ENCODE measurements at regions not wholly inside any gene's neighbourhood (a gene's known extent, or its start where the extent isn't known, plus 50 kb on each side); places are given as distances from the start of the nearest gene placed in this dataset.

DNA sequence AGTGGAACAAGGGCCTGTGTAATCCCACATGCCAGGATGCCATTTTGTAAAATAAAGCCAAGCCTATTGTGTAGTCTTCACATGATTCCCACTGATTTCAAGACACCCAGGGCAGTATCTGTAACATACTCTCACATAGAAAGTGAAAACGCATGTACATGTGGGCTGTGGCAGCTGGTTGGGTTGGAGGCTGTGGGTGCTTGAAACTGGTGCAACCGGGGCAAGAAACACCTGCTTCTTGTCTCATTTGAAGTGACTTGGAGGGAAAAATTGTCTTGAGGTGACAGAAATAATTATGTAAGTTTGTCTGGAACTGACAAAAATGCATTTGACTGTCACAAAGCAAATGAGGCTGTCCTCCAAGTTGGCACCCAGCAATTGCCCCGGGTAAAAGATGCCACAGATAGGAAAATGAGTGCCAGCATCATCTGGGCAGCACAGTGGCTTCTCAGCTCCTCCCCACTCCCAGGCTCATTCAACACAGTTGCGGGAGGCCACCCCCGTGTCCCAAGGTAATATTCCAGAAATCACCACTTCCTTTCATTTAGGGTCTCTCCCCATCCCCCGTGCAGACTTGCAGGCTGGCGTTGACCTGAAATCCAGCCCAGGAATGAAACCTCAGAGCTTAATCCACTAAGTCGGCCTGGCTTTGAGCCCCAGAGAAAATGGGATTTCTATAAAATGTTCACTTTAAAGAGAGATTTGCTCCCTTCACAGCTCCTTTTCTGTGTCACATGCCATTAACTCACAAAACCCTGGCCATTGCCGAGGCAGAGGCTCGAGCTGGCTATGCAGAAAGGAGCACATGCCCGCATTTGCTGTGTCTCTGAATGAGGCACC, 293.9 kb upstream of the PARD3B start:
- H3K36me3 ChIP-seq = no peaks in the 10 kb centered on the region
- DNase-seq = peak in 1 of 2 experiments; percentile 10
- peaks cover 5% of the 10 kb centered on the region; the same call in 1 of the 2 replicates for H3K4me1 ChIP-seq
- peak overlapping the region; percentile 13; the same call in 1 of the 2 replicates for H3K27ac ChIP-seq
- no peaks in the 10 kb centered on the region for H3K9me3 ChIP-seq (replicated peaks)
- H3K4me3 ChIP-seq = no peak overlapping the region
- H3K27me3 ChIP-seq = no peaks in the 10 kb centered on the region

DNA sequence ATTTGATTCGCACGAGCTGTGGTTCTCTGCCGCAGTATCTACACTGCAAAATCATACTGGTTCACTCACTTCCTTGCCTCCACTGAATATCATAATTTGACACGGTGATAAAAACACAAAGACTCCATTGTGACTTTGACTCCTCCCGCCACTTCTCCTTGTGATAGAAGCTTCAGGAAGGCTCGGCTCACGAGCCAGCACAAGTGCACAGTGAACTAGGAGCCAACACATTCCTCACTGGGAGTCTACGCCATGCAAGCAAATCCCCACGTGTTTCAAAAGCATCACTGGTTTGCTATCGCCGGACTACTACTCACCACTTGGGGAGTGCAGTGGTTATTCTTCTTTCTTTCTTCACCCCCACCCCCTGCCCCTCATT, 293.3 kb upstream of the PARD3B start:
- H3K4me1 ChIP-seq = peaks cover 5% of the 10 kb centered on the region; the same call in 1 of the 2 replicates
- H3K4me3 ChIP-seq = no peak overlapping the region
- H3K36me3 ChIP-seq = no peaks in the 10 kb centered on the region
- no peaks in the 10 kb centered on the region for H3K9me3 ChIP-seq (replicated peaks)
- no peaks in the 10 kb centered on the region for H3K27me3 ChIP-seq
- peak overlapping the region; percentile 13; the same call in 1 of the 2 replicates for H3K27ac ChIP-seq
- DNase-seq = peak; percentile 34 to 46

DNA sequence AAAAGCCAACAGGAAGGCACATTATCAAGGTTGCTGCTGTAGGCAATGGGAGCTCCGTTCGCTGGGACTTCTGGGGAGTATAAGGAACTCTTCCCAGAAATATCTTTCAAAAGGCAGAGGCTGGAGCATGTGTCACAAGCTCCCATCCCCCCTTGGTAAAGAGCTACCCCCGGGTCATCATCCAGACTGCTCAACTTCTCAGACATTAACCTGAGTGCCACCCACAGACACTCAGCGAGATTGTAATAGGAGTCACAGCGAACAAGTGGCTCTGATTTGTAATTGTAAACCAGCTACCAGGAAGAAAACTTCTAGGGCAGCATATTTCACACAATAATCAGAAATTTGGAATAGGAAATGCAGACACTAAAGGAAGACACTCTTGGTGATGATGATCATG, 290.2 kb upstream of the PARD3B start:
- peak in 1 of 2 experiments; percentile 9 for DNase-seq
- Histone ChIP-seq H3K9me3 (replicated peaks) (no peaks in the 10 kb centered on the region), H3K36me3 (no peaks in the 10 kb centered on the region), H3K4me3 (no peak overlapping the region), H3K27ac (no peak overlapping the region), H3K4me1 (peaks cover 11% of the 10 kb centered on the region), H3K27me3 (no peaks in the 10 kb centered on the region)

DNA sequence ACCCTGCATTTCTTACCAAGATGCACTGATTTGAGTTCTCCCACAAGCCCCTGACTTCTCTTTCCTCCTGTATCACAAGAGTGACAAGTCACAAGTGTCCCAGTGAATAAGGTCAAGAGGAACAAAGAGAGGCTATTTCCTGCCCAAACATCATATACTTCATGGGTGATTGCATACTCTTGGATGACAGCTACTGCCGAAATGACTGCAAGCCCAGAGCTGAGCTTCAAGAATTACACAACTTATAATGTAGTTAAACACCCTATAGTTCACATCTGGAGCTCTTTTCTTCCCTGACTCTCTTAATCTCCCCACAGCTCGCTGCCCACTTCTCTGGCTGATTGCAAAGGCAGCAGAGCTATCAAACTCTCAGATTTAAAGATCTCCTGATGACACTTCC, 289.7 kb upstream of the PARD3B start:
- Histone ChIP-seq H3K27me3 (no peaks in the 10 kb centered on the region), H3K4me1 (peaks cover 14% of the 10 kb centered on the region), H3K4me3 (no peak overlapping the region), H3K27ac (no peak overlapping the region), H3K9me3 (replicated peaks) (no peaks in the 10 kb centered on the region), H3K36me3 (no peaks in the 10 kb centered on the region)
- no peak for DNase-seq

DNA sequence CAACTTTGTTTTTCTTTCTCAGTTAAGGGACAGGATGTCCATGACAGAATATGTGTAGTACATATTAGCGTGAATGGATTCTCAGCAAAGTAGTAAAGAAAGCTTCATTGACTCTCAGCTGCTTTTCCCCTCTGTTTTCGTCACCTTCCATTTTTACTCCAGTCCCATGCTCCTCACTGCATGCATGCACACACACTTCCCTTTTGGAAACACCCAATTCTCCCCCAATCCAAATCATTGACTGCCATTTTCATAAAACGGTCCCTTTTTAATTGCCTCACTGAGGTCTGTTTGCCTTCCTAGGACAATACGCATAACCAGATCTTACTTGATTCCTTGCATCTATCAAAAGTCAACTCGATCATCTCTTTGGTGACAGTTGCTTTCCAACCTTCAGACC, 287.5 kb upstream of the PARD3B start:
- Histone ChIP-seq H3K4me3 (no peak overlapping the region), H3K9me3 (replicated peaks) (no peaks in the 10 kb centered on the region), H3K27ac (no peak overlapping the region), H3K27me3 (no peaks in the 10 kb centered on the region), H3K4me1 (peaks cover 9% of the 10 kb centered on the region), H3K36me3 (no peaks in the 10 kb centered on the region)
- no peak for DNase-seq

DNA sequence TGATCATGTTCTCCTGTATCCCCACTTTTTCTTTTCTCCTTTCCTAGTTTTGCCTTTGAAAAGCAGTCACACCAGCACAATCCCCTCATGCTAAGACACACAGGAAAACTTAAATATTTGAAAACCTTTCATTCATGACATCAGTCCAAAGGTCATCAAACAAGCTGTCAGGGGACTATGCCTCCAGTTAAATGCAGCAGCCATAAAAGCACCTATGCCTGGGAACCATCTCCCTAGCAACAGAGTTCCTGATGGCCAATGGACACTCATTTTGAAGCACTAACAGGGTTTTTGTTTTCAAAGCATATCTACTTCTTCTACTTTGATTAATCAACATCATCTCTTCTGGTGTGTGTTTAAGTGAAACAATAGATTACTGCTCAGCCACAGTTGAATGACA, 286.4 kb upstream of the PARD3B start:
- Histone ChIP-seq H3K4me3 (no peak overlapping the region), H3K9me3 (replicated peaks) (no peaks in the 10 kb centered on the region), H3K27me3 (no peaks in the 10 kb centered on the region), H3K4me1 (peaks cover 9% of the 10 kb centered on the region), H3K27ac (no peak overlapping the region), H3K36me3 (no peaks in the 10 kb centered on the region)
- no peak for DNase-seq

DNA sequence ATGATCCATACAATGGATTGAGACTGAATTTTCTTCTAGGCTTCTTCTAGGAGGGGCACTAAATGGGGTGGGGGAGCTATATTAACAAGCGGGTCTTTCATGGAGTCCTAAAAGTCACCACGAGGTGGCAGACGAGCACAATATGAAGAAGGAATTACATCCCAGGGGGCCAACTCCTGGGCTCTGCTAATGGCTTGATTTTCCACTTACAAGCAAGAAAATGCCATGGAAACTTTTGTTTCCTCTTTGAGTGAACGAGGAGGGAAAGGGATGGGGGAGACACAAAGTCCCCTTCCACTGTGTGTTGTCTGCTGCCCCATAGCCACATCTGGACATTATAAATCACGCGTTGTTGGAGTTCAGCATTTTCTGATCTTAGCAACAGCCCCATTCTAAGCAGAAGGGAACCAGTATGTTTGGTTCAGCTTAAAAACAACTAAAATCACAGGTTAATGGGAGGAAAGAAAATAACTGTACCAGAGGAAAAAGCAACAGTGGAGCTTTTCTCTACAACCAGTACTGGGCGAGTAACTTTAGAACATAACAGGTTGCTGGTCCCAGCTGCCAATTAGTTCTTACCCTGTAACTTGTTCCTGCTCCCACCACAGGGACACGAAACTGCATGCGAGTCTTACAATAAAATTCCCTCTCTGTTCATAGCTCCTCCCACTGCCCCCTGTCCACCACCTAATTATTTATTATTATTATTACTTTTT, 285.0 kb upstream of the PARD3B start:
- peak; percentile 71 to 85 for DNase-seq
- Histone ChIP-seq H3K27me3 (no peaks in the 10 kb centered on the region), H3K4me3 (no peak overlapping the region), H3K27ac (no peak overlapping the region), H3K4me1 (peaks cover 9% of the 10 kb centered on the region), H3K36me3 (no peaks in the 10 kb centered on the region), H3K9me3 (replicated peaks) (no peaks in the 10 kb centered on the region)

- Histone ChIP-seq H3K36me3 (no peaks in the 10 kb centered on the region), H3K4me3 (no peak overlapping the region), H3K27me3 (no peaks in the 10 kb centered on the region), H3K4me1 (peaks cover 9% of the 10 kb centered on the region), H3K9me3 (replicated peaks) (no peaks in the 10 kb centered on the region), H3K27ac (no peak overlapping the region)
- peak in 1 of 2 experiments; percentile 13 for DNase-seq
These were observed 284.4 kb upstream of the PARD3B start for GRCh38 chr2:204260901-204261300.

- peaks cover 9% of the 10 kb centered on the region for H3K4me1 ChIP-seq
- 0 out of 2 replicates have a peak, but pooled peaks cover under 1% of the 10 kb centered on the region for H3K9me3 ChIP-seq (replicated peaks)
- DNase-seq = no peak
- H3K4me3 ChIP-seq = no peak overlapping the region
- no peaks in the 10 kb centered on the region for H3K27me3 ChIP-seq
- no peak overlapping the region for H3K27ac ChIP-seq
- H3K36me3 ChIP-seq = no peaks in the 10 kb centered on the region
These were observed 283.4 kb upstream of the PARD3B start for GRCh38 chr2:204261846-204262245.

GRCh38 chr2:204264085-204264553, 281.2 kb upstream of the PARD3B start:
- no peak overlapping the region for H3K4me3 ChIP-seq
- H3K36me3 ChIP-seq = no peaks in the 10 kb centered on the region
- DNase-seq = no peak
- H3K27ac ChIP-seq = no peak overlapping the region
- H3K4me1 ChIP-seq = peaks cover 4% of the 10 kb centered on the region
- H3K27me3 ChIP-seq = no peaks in the 10 kb centered on the region
- 0 out of 2 replicates have a peak, but pooled peaks cover 2% of the 10 kb centered on the region for H3K9me3 ChIP-seq (replicated peaks)

DNA sequence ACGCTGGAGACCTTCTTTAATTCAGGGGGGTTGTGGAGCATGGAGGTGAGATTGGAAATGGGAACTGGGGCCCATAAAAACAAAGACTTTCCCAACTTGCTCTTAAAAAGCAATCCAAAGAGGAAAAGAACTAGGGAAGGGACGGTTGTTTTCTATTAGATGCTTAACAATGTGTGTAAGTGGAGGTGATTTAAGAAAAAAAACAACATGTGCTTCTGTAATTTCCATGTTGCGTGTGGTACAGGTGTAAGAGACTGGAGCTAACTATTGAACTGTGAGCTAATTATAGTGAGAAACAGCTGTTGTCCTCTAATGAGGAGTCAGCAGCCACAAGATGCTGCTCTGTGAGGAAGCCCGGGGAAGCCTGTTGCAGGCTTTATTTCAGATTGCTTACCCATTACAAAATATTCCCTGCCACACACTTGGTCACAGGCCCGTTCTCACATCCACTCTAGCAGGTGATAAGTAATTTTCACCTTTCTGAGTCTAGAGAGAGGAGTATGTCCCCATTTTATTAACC, 280.6 kb upstream of the PARD3B start:
- Histone ChIP-seq H3K4me1 (peaks cover 4% of the 10 kb centered on the region), H3K36me3 (no peaks in the 10 kb centered on the region), H3K27me3 (no peaks in the 10 kb centered on the region), H3K27ac (no peak overlapping the region), H3K4me3 (no peak overlapping the region), H3K9me3 (replicated peaks) (0 out of 2 replicates have a peak, but pooled peaks cover 2% of the 10 kb centered on the region)
- DNase-seq = peak in 1 of 2 experiments; percentile 9

DNA sequence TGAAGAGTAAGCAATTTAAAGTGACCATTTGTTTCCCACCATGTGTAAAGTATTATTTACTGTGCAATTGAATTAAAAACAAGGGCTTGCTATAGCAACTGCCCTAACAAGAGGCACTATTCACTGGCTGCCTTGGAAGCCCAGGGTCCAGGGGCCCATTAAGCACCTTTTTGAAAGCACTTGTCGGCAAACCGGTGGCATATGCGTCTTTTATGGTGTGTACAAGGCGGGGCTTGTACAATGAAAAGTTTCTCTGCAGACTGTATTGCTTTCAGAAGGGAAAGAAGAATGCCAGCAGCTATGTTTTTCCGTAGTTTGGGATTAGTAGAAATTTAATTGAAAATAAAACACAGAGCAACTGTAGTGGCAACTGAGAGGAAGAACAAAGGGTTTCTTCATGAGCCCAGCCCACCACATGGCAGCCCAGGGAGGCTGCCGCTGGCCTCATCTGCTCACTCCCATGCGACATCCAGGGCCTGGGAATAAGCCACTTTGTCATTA, 279.5 kb upstream of the PARD3B start:
- Histone ChIP-seq H3K4me1 (no peaks in the 10 kb centered on the region; the same call in 1 of the 2 replicates), H3K27ac (no peak overlapping the region), H3K36me3 (no peaks in the 10 kb centered on the region), H3K9me3 (replicated peaks) (peaks cover 3% of the 10 kb centered on the region), H3K4me3 (no peak overlapping the region), H3K27me3 (no peaks in the 10 kb centered on the region)
- no peak for DNase-seq

GRCh38 chr2:204268458-204268857, 276.8 kb upstream of the PARD3B start:
- Histone ChIP-seq H3K27me3 (no peaks in the 10 kb centered on the region), H3K27ac (no peak overlapping the region), H3K4me3 (no peak overlapping the region), H3K9me3 (replicated peaks) (peaks cover 13% of the 10 kb centered on the region), H3K36me3 (peaks cover 2% of the 10 kb centered on the region; the same call in 1 of the 2 replicates), H3K4me1 (no peaks in the 10 kb centered on the region; the same call in 1 of the 2 replicates)
- no peak for DNase-seq

GRCh38 chr2:204268971-204269370, 276.3 kb upstream of the PARD3B start:
- Histone ChIP-seq H3K4me3 (no peak overlapping the region), H3K9me3 (replicated peaks) (peaks cover 13% of the 10 kb centered on the region), H3K4me1 (no peaks in the 10 kb centered on the region; the same call in 1 of the 2 replicates), H3K36me3 (peaks cover 2% of the 10 kb centered on the region; the same call in 1 of the 2 replicates), H3K27ac (no peak overlapping the region), H3K27me3 (no peaks in the 10 kb centered on the region)
- DNase-seq = no peak

Measured in SJCRH30 (cell line).